SU-DHL-6 (cell line): ENCODE measurements at regions not wholly inside any gene's neighbourhood (a gene's known extent, or its start where the extent isn't known, plus 50 kb on each side); places are given as distances from the start of the nearest gene placed in this dataset.

Experiments
- H2AFZ ChIP-seq: fragments of 200-600 bp; sonication (generic); 2 replicates; pipeline ENCODE4 v1.6.1; 2014; ENCODE audit warnings: low read depth, mild to moderate bottlenecking, moderate library complexity, mixed read lengths, antibody characterized with exemption, low read length; ENCODE audit not compliant: severe bottlenecking
- H3F3A ChIP-seq: fragments of 200-600 bp; shearing (Covaris generic); 2 replicates; pipeline ENCODE4 v1.6.0; 2016; ENCODE audit warnings: antibody characterized with exemption, mild to moderate bottlenecking; ENCODE audit not compliant: insufficient read depth
- H3K27ac ChIP-seq: fragments of 200-600 bp; sonication (generic); 2 replicates; pipeline ENCODE4 v1.5.1; 2016; ENCODE audit warnings: low read depth, mild to moderate bottlenecking, low read length, moderate library complexity, mixed read lengths
- H3K27me3 ChIP-seq: fragments of 200-600 bp; sonication (generic), shearing (Covaris generic); 2 replicates; pipeline ENCODE4 v1.6.0; 2014; ENCODE audit warnings: mild to moderate bottlenecking, low read length
- H3K36me3 ChIP-seq: fragments of 200-600 bp; sonication (generic); 2 replicates; pipeline ENCODE4 v1.6.1; 2014; ENCODE audit warnings: mild to moderate bottlenecking, low read length, mixed read lengths
- H3K4me2 ChIP-seq: fragments of 300-600, 200-600 bp; shearing (Covaris generic), sonication (generic); 2 replicates; pipeline ENCODE4 v1.6.0; 2014; ENCODE audit warnings: low read length, low read depth, mild to moderate bottlenecking; ENCODE audit not compliant: poor library complexity, severe bottlenecking
- H3K4me3 ChIP-seq: fragments of 200-600 bp; sonication (generic); 2 replicates; pipeline ENCODE4 v1.5.1; 2014; ENCODE audit warnings: antibody characterized with exemption, low read length, mild to moderate bottlenecking, mixed read lengths; ENCODE audit not compliant: insufficient read depth, poor library complexity, severe bottlenecking
- H3K79me2 ChIP-seq: fragments of 200-600 bp; sonication (generic); 2 replicates; pipeline ENCODE4 v1.6.1; 2014; ENCODE audit warnings: mild to moderate bottlenecking, low read length, moderate library complexity; ENCODE audit not compliant: insufficient read depth
- H3K9ac ChIP-seq: fragments of 200-600 bp; sonication (generic); 2 replicates; pipeline ENCODE4 v1.7.0; 2014; ENCODE audit warnings: mild to moderate bottlenecking, low read length
- H3K9me2 ChIP-seq: fragments of 200-600 bp; sonication (generic); replicated peaks from 2 replicates; pipeline ENCODE4 v1.6.1; 2014; ENCODE audit warnings: low read length; ENCODE audit not compliant: insufficient read depth
- H3K9me3 ChIP-seq: fragments of 200-600 bp; sonication (generic); 2 replicates; pipeline ENCODE4 v1.6.1; 2014; ENCODE audit warnings: low read length, mixed read lengths; ENCODE audit not compliant: insufficient read depth
- H4K20me1 ChIP-seq: fragments of 200-600 bp; sonication (generic); 2 replicates; pipeline ENCODE4 v1.6.1; 2014; ENCODE audit warnings: low read depth, mild to moderate bottlenecking, antibody characterized with exemption, low read length, moderate library complexity, mixed read lengths
- EZH2phosphoT487 ChIP-seq: fragments of 200-600 bp; sonication (generic), shearing (Covaris generic); conservative IDR thresholded peaks from 2 replicates; pipeline ENCODE4 v1.6.1; 2018; ENCODE audit warnings: mild to moderate bottlenecking, antibody characterized with exemption, low read length, moderate library complexity, mixed read lengths
- TF ChIP-seq, protein P1 (sequence below): fragments of 200-600 bp; sonication (generic); IDR thresholded peaks from one replicate; pipeline ENCODE4 v1.5.1; 2017; ENCODE audit warnings: antibody characterized with exemption, mild to moderate bottlenecking, low read length, moderate library complexity; ENCODE audit not compliant: insufficient read depth, poor library complexity, severe bottlenecking

DNA sequence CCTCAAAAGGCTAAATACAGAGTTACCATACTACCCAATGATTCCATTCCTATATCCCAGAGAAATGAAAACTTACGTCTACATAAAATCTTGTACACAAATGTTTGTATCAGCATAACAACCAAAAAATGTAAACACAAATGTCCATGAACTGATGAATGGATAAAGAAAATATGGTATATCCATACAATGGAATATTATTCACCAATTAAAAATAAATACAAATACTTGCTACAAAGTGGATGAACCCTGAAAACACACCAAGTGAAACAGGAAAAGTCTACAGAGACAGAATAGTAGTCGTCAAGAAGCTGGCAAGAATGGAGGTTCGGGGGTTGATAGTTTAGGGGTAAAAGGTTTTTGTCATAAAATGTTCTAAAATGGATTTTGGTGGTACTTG is 54.0 kb upstream of the ANKRD28 start:
- peaks cover 98% of the 10 kb centered on the region for H3K79me2 ChIP-seq
- no peak overlapping the region for H3K4me3 ChIP-seq
- no peak overlapping the region for H3K27ac ChIP-seq
- no peaks in the 10 kb centered on the region for H3K27me3 ChIP-seq
- no peaks in the 10 kb centered on the region for H3K9me3 ChIP-seq
- H3K4me2 ChIP-seq = no peak overlapping the region
- H4K20me1 ChIP-seq = peaks cover 23% of the 10 kb centered on the region
- H3K9me2 ChIP-seq = no peaks in the 10 kb centered on the region
- no peak for TF ChIP-seq EZH2phosphoT487
- TF ChIP-seq, protein P1, sequence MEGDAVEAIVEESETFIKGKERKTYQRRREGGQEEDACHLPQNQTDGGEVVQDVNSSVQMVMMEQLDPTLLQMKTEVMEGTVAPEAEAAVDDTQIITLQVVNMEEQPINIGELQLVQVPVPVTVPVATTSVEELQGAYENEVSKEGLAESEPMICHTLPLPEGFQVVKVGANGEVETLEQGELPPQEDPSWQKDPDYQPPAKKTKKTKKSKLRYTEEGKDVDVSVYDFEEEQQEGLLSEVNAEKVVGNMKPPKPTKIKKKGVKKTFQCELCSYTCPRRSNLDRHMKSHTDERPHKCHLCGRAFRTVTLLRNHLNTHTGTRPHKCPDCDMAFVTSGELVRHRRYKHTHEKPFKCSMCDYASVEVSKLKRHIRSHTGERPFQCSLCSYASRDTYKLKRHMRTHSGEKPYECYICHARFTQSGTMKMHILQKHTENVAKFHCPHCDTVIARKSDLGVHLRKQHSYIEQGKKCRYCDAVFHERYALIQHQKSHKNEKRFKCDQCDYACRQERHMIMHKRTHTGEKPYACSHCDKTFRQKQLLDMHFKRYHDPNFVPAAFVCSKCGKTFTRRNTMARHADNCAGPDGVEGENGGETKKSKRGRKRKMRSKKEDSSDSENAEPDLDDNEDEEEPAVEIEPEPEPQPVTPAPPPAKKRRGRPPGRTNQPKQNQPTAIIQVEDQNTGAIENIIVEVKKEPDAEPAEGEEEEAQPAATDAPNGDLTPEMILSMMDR = no peak
- no peak overlapping the region for H2AFZ ChIP-seq
- H3K9ac ChIP-seq = no peak overlapping the region
- H3F3A ChIP-seq = no peaks in the 10 kb centered on the region
- peaks cover 8% of the 10 kb centered on the region; the same call in 1 of the 2 replicates for H3K36me3 ChIP-seq

DNA sequence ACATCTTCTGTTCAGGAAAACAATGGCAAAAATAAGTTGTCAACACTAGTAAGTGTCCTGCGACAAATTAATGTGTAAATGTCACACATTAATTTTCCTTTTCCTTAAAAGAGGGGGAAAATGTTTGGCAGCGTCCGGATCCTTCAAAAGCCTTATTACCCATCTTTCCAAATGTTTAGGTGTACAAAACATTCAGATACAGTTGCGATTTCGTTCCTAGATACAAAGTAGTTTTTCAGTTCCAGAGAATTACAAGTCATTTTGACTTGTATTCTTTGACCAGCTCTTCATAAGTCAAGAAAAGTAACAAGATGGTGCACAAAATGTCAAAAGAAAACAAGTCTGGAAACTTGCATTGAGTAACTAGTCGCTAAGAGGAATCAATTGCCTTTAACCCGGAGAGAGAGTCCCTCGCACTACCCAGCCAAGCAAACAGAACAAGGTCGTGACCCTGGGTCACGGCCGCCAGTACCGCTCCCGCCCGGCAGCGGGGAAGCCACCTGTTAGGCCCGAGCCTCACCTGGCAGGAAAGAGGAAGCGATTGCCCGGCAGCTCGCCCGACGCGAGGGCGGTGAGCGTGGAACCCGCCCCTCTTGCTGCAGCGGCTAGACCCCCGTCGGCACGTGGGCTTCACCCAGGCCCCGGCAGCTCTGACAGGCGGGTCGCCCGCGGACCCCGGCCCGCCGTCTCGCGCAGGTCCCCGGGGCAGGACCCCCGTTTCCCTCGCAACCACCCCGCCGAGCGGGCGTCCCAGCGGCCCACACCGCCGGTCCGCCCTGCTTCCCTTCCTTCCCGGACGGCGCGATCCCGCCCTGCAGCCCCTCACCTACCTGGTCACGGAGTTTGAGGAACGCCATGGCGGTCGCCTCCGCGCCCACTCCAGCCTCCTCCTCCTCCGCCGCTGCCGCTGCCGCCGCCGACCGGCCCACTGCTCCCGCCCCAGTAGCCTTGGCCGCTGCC is 61.0 kb upstream of the ANKRD28 start:
- Histone ChIP-seq H3K9ac (peak overlapping the region; percentile 82), H3F3A (peaks cover 23% of the 10 kb centered on the region), H3K79me2 (peaks cover 49% of the 10 kb centered on the region), H3K27me3 (no peaks in the 10 kb centered on the region), H3K4me3 (peak overlapping the region; percentile 74), H3K36me3 (0 out of 2 replicates have a peak, but pooled peaks cover 2% of the 10 kb centered on the region), H2AFZ (peak overlapping the region; percentile 65), H3K9me2 (no peaks in the 10 kb centered on the region), H3K4me2 (peak overlapping the region; percentile 67), H3K27ac (peak overlapping the region; percentile 71), H4K20me1 (peaks cover 14% of the 10 kb centered on the region), H3K9me3 (no peaks in the 10 kb centered on the region)
- TF ChIP-seq EZH2phosphoT487 = no peak
- TF ChIP-seq, protein P1 = no peak

DNA sequence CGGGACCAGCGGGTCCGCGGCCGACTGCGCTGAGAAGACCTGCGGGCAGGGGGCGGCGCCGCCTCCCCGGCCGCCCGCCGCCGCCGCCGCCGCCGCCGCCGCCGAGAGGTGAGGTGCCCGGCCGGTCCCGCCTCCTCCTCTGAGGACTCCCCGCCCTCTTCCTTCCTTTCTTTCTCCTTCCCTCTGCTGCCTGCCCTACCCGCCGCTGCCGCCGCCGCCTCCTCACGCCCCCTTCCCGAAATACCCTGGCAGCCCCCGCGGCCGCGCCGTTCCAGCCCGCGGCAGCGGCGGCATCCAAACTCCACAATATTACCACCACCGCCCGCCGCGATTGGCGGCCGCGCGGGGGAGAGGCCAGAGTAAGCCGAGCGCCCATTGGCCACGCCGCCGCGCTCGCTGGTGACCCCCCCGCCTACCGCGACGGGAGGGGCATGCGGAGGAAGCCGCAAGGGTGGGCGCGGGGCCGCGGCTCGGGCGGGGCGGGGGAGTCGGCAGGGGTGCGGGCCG is 61.8 kb upstream of the ANKRD28 start:
- H3K9me3 ChIP-seq = peaks cover 5% of the 10 kb centered on the region; the same call in 1 of the 2 replicates
- H3K79me2 ChIP-seq = peaks cover 42% of the 10 kb centered on the region
- peak overlapping the region; percentile 67 for H3K4me2 ChIP-seq
- H3K27me3 ChIP-seq = no peaks in the 10 kb centered on the region
- no peak for TF ChIP-seq EZH2phosphoT487
- TF ChIP-seq, protein P1 = no peak
- 0 out of 2 replicates have a peak, but pooled peaks cover 5% of the 10 kb centered on the region for H3K36me3 ChIP-seq
- peaks cover 23% of the 10 kb centered on the region for H3F3A ChIP-seq
- H3K4me3 ChIP-seq = peak overlapping the region; percentile 74
- no peaks in the 10 kb centered on the region for H3K9me2 ChIP-seq
- H3K9ac ChIP-seq = peak overlapping the region; percentile 82
- H2AFZ ChIP-seq = peak overlapping the region; percentile 61
- H3K27ac ChIP-seq = peak overlapping the region; percentile 71
- H4K20me1 ChIP-seq = peaks cover 14% of the 10 kb centered on the region
